ENCODE measurements at regions not wholly inside any gene's neighbourhood (a gene's known extent, or its start where the extent isn't known, plus 50 kb on each side); places are given as distances from the start of the nearest gene placed in this dataset.

GRCh38 chr2:65532326-65532725, 99.9 kb upstream of the SPRED2 start:
- TF ChIP-seq POLR2A (IDR thresholded peaks at IDR 0.05) (no peak), CTCF (IDR thresholded peaks at IDR 0.05) (no peak), POLR2AphosphoS5 (IDR thresholded peaks at IDR 0.05) (no peak), EP300 (IDR thresholded peaks at IDR 0.05) (no peak)

All from suprapubic skin (tissue), 4 donors.